HG02981 (cell line): ENCODE measurements at regions not wholly inside any gene's neighbourhood (a gene's known extent, or its start where the extent isn't known, plus 50 kb on each side); places are given as distances from the start of the nearest gene placed in this dataset.

Experiments
- ATAC-seq: cut with Tn5 transposase; IDR thresholded peaks from one replicate; pipeline ENCODE4 v1.9.1; 2021; ENCODE audit warnings: mild to moderate bottlenecking, moderate library complexity; ENCODE audit not compliant: unreplicated experiment

DNA sequence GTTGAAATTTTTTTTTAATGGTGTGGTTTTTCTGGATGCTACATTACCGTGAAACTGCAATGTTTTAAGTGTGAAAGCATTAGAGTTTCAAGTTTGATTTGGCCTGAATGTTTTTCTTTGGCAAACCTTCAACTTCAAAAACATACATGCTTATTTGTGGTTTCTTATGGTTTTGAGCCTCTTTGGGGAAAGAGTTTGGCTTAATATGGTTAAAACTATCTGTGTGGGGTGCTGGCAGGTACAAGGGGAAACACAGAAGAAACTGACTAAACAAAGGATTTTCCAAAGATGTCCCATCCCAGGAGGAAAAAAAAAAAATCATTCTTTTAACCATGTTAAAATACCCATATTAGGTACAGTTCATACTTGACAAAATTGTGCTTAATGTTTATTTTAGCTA lies 121.1 kb downstream of the HGF start:
- ATAC-seq, result no peak

DNA sequence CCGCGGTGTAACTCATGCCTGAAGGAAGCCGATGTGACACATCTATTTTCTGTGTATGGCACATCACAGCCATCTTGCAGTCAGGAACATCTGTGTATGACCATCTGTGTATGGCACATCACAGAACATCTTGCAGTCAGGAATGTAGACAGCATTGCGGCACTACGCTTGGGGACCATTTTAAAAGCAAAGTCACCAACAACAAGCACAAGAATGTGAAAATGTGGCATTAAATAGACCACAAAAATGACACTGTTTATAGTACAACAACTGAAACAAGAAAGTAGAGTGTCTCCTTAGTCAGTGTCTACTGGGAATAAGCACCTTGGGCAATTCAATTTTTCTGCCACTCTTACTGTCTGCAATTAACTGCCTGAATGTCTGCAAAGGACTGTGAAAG lies 124.4 kb downstream of the HGF start:
- no peak for ATAC-seq

DNA sequence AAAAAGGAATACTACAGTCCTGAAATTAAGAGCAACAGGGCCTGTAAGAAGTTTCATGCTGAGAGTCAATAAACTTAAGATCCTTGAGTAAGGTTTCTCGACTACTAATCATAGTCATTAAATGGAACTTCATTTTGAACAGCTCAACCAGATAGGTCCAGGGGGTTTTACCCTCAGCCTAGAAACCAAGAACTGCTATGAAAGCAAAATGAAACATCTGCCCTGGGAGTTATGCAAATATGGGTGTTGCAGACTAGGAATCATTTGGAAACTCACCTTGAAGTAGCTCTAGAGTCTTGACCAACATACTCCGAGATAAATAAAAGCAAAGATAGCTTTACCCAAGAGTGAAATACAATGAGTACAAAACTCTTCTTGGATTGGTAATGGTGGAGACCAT lies 128.0 kb downstream of the HGF start:
- no peak for ATAC-seq

DNA sequence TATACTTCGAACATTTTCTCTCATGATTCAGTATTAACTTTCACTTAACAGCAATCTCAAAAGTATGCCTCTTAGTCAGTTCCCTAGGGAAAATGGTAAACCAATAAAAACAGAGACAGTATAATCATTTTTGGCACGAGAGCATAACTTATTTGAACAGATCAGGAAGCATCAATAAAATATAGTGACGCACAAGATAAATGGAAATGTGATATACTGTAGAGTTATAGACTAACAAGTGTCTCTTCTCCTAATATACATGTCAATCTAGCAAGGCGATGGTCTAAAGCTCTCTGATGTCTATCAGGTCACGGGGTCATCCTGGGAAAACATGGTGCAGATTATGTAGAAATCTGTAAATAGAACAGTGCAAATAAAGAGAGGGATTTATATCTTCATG lies 131.6 kb downstream of the HGF start:
- no peak for ATAC-seq

DNA sequence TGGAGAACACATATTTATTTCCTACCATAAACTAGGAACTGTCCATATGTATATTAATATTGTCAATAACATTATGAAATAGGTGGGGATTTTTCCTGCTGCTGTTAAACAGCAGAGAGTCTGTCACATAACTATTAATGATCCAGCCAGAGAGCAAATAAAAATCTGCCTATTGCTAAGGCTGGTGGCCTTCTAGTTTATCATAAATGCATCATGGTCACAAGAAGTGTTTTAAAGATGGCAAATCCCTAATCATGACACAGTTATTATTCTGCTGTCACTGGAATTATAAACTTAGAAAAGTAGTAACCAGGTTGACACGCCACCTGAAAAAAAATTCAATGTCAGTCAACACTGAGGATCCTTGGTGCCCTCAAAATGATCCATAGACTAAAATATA lies 132.3 kb downstream of the HGF start:
- no peak for ATAC-seq

DNA sequence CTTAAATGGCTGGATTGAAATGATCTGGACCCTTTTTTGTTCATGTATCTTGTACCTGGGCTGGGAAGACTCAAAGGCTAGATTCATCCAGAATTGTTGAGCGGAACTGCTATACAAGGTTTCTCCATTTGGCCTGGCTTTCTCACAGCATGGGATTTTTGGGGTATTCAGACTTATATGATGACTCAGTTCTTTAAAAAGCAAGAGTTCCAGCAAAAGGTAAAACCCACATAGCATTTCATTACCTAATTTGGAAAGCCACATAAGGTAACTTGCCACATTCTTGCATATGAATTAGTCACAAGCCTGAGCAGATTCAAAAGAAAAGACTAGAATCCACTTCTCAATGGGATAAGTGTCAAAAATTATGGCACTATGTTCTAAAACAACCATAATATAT lies 137.4 kb downstream of the HGF start:
- ATAC-seq, result no peak

DNA sequence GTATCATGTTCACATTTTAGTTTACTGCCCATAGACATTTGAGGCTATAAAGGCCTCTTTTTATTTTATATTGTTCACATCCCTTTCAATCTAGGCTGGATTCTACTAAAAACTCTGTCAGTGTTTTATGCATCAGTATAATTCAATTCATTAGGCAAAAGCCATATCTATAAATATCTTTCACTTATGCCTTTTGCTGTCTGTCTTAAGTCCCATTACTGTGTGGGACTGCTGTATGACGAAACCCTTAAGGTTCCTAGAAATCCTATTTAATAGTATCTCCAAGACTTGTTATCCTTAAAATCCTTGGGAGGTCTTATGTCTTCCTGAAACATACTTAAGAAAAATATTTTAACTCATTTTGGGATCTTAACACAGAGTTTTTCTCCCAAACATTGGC lies 139.2 kb downstream of the HGF start:
- ATAC-seq, result no peak

DNA sequence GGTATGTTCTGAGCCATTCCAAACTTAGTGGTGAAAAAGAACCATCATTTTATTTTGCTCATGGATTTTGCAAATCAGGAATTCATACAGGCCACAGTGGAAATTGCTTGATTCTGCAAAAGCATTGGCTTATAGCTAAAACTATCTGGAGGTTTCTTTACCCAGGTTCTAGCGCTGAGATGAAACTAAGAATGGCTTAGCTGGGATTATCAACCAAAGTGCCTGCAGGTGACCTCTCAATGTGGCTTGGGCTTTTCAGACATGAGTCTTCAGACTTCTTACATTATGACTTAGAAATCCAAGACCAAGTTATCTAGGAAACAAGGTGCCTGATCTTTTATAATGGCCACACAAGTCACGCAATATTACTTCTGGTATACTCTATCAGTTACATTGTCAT lies 140.1 kb downstream of the HGF start:
- no peak for ATAC-seq

DNA sequence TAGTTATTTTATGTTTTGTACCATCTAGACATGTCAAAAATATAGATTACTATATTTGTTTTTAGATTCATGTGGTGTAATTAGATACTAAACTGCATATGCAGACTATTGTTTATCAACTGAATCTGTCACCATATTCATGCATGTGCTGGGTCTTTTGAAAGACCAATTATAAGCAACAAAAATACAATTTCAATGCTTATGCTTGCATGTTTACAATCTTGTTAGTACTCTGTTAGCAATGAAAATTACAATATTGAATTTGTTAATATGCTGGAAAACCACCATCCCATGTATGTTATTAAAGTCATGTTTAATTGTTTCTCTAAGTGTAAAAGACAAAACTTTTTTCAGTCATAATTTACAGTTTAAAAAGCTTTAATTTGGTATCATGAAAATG lies 140.9 kb downstream of the HGF start:
- no peak for ATAC-seq

DNA sequence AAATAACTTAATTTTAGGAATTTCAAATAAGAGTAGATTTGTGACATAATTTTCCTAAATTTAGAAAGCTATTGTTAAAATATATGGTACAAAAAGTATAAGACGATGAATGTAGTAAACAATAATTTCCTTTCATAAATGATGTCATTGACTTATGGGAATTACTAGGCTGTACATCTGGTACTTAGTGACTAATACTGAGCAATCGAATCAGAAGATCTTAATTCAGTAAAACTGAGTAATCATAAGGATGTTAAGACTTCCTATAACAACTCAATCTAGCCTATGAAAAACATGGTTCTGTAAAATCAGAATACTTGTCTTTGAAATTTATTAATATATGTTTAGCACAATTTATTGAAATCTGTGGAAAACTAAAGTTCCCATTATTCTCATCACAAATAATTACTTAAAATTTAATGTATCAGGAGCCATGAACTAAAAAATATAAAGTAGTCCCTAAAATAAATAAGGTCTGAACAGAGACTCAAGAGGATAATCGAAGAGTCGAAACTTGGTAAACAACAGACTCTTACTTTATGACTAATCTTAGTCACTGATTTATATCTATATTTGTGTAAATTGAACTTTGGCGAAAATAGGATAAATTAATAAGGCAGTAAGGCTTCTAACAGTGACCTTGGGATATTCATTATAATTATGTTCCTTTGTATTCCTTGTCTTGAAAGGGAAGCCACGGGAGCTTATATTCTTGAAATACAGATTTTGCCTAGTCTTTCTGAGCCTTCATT lies 142.1 kb downstream of the HGF start:
- ATAC-seq, result no peak

DNA sequence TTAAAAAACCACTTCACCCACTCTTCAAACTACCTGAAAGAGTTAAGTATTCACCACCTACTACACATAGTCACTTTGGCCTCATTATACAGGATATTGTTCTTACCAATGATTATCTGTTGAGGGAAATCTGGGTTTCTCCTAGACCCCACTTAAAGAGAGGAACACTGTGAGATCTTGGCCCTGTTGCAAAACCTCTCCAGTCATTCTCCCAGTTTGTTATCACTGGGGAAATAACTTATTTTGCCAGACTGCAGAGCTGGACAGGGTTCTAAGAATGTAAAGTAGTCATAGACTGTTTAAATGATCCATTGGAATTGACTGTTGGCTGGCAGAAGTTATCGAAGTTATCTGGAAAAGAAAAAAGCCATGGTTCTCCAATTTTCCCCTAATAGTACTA lies 143.8 kb downstream of the HGF start:
- ATAC-seq, result no peak

DNA sequence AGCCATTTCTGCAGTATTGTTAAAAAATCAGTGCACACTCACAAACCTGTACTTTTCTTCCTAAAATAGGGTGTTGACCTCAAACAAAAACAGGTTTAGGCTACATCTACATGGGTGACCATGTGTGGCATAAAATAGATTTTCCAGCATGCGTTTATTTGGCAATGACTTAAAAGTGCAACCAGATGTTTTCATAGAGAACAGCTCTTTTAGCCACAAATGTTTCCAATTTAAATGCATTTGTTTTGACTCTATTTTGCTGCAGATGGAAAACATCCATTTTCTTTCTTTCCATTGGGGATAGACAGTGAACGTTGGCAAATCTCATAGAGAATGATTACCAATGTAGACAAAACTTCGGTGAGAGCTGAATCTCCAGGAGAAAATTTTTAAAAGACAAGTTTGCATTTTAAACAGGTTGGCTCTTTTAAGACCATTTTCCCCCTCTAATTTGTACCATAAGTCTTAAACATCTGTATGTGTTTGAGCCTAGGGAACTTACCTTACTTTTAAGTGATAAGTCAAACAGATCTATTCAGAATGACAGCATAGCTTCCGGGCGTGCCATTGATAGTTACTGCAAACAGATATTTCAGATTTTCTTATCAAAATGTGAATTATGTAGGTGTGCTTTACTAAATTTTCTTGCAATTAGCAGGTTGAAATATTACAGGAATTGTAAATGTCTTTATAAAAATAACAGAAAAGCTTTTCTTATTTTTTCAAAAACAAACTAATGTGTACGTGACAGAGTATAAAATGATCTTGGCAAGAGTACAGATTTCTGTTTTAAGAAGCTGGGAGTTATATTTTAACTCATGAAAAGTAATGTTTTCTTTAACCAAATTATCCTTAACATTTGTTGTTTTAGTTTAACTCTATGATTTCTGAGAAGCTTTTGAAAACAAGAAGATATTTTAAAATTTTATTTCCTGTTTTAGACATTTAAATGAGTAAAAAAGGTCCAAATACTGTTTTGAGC lies 144.9 kb downstream of the HGF start:
- ATAC-seq, result no peak

DNA sequence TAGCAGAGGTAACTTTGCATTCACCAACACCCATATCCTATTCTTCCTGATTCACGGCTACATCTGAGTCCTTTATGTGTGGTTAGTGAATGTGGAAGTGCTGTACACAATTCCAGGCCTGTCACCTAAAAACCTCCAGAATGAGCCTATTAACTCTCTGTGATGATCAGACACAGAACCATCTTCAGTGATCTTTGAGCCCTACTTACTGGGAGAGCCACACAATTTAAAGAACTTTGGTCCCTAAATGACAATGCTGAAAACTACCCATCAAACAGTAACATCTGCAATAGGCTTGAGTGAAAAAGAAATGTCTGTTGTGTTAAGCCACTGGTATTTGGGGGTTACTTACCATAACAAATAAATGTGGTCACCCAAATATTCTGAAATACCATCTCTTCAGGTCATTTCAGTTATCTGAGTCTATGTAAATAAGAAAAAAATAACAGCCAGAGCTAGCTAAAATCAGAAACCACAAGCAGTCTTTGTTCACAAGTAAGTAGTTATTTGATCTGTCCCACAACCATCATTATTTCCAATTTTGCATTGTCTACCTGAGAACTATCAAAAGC lies 145.7 kb downstream of the HGF start:
- no peak for ATAC-seq

DNA sequence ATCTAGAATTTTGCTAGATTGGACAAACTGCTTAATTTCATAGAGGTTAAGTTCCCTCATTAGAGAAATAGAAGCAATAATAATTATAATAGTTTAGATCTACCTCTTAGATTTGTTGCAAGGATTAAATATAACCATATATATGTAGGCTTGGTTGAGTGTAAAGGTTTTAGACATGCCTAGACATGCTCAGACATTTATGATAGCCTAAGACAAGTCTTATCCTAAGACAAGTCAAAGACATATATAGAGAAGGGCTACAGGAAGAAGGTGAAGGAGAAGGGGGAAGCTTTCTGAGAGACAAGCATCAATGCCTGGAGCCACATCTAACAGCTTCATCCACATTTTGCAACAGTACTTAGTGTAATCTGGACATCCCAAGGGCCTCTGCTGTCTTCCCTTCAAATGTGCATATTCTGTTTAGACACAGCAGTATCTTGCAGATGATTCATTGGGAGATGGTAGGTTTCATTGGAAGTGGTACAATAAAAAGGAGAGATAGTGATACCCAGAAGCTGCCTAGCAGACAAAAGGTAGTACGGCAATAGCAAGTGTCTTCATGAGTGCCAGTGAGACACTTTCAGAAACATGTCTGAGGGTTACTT lies 146.5 kb downstream of the HGF start:
- ATAC-seq, result no peak

DNA sequence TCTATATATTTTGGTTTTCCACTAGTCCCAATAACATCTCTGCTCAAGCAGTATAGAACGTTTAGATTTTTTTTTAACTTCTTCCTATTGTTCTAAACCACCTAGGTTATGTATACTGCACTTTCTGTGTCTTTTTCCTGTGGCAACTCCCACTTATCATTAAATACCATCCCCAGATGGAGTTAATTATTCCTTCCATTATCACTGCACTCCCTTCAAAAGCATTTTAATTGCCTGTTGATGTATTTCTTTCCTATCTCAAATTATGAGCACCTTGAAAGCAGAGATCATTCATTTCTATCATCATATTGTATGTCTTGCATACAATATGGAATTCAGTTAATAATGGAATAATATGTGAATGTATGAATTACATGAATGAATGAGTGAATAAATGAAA lies 148.0 kb downstream of the HGF start:
- no peak for ATAC-seq

DNA sequence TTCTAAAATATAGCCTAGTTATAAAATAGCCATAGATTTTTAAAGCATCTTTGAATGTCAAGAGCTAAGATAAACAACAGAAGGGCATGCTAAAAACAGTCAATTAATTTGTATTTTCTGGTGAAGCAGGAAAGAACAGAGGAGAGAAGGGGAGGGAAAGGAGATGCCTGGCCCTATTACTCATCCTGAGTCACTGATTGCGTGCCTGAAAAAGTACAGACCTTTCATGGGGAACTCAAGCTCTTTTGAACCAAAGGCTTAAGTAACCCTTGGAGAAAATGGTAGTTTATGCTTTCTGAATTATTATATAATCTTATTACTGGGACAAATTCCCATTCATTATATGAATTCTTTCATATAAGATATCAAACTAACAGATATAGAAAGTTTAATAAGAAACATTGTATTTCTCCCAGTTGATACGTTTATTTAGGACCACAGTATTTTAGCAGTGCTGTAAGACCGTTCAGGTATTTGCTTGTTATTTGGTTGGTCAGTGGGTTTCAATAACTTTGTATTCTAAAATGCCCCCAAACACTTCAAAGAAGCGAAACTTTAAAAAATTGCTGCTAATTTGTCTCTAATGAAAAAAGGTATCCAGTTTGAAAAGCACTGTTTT lies 151.3 kb downstream of the HGF start:
- ATAC-seq, result no peak

DNA sequence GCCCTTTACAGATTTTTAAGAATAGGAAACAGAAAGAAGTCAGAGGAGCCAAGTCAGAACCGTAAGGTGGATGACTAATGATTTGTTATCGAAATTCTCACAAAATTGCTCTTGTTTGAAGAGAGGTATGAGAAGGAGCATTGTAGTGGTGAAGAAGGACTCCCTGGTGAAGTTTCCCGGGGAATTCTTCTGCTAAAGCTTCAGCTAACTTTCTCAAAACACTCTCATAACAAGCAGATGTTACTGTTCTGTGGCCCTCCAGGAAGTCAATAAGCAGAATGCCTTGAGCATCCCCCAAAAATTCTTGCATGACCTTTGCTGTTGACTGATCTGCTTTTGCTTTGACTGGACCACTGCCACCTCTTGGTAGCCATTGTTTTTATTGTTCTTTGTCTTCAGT lies 152.9 kb downstream of the HGF start:
- no peak for ATAC-seq

DNA sequence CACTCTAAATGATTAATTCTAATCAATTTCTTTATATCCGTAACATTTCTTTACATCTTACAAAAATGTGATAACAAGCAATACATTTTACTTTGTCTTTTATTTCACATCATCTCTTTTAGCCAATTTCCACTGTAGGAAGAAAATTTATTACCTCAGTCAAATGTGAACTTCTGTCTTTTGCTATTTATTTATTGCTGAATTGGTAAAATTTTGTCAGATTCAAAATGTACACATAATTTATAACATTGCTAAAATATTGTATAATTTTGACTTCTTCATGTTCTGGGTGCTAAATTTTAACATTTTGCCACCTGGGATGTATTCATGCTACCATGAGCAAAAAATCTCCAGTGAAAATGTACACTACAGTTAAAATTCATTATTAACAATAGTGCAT lies 158.0 kb downstream of the HGF start:
- no peak for ATAC-seq

DNA sequence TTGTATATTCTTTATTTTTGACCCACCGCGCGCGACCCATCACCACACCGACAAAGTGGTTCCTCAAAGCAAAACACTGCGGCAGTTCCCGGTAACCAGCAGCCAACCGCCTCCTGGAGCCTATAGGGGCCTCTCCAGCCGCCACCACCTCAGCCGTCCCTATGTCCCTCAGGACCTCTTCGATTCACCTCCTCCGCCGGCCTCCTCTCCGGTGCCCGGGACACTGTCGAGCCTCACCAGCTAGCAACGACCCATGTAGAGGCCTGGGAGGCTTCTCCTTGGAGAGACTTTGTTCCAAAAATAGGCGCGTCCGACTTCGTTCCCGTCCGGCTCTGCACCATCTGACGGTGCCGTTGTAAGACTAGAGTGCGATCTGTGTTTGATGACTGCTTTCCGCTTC lies 158.8 kb downstream of the HGF start:
- ATAC-seq, result no peak

DNA sequence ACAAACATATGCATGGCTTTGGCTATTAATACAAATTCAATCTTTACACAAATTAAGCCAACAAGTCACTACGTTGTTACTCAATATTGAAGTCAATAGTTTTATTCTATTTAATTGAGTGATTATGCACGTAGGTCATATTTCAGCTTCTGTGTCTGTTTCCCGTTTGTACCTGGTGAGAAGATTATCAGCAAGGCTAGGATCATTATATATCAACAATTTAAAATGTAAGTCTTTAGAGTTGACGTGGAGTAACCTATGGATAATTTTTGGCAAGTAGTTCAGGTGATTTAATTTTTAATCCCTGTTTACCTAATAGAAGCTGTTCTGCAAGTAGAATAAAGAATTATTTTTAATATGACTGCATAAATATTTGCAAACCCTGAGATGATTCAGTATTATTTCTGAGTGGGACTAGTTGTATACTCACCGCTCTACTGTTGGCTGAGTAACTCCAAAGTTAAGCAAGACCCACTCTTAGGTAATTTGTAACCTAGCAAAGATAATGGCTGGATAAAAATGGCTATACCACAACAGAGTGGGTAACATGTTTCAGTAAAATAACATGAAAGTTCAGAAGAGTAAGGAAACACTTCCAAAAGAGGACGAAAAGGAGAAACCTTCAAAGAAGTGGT lies 161.0 kb downstream of the HGF start:
- ATAC-seq, result no peak

DNA sequence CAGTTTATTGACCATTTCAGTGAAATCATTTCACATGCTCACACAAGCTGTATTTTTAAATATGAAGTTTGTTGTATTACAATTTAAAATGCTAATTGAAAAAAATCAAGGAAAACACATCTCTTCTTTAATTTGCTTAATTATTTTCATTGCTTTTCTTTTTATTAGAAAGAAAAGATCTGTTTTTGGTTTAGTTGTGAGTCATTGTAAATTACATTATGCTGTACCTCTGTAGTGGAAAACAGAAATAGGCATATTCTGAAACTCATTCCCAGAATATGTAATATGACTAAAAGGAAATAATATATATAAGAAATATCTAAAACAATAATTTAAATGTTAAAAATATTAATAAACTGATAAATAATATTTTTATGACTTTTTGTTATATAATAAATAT lies 161.9 kb downstream of the HGF start:
- no peak for ATAC-seq
